ENCODE measurements at regions not wholly inside any gene's neighbourhood (a gene's known extent, or its start where the extent isn't known, plus 50 kb on each side); places are given as distances from the start of the nearest gene placed in this dataset.

GRCh38 chr15:99481951-99482230, 83.9 kb upstream of the MEF2A start:
- TF ChIP-seq CREB1 (IDR thresholded peaks at IDR 0.05; ENCODE audit: low read depth) (no peak), TAF1 (IDR thresholded peaks at IDR 0.05; ENCODE audit: low read depth) (no peak)

All from Ishikawa (cell line).